SK-N-SH (cell line): ENCODE measurements at regions not wholly inside any gene's neighbourhood (a gene's known extent, or its start where the extent isn't known, plus 50 kb on each side); places are given as distances from the start of the nearest gene placed in this dataset.

Source experiments
- CTCF ChIP-seq: fragments of 200-600 bp; sonication (generic); IDR thresholded peaks from 2 replicates; pipeline ENCODE4 v1.6.1; 2017; ENCODE audit warnings: antibody characterized with exemption, mild to moderate bottlenecking, moderate library complexity
- ELF1 ChIP-seq: IDR thresholded peaks from 2 replicates; pipeline ENCODE4 v1.4.0; 2012

- no peak for TF ChIP-seq CTCF
- TF ChIP-seq ELF1: no peak
Measured at GRCh38 chr3:173284301-173284700, 113.2 kb upstream of the NLGN1 start.
